HuH-7.5 (cell line): ENCODE measurements at regions not wholly inside any gene's neighbourhood (a gene's known extent, or its start where the extent isn't known, plus 50 kb on each side); places are given as distances from the start of the nearest gene placed in this dataset.
"Not testable (repeated sequence)": the region's sequence is repeated elsewhere in the genome, so short reads cannot be mapped to it uniquely, and the experiment has no call there.

Experiments
- DNase-seq: peaks from one replicate; pipeline ENCODE4 v3.0.0; 2011; ENCODE audit warnings: low spot score

DNA sequence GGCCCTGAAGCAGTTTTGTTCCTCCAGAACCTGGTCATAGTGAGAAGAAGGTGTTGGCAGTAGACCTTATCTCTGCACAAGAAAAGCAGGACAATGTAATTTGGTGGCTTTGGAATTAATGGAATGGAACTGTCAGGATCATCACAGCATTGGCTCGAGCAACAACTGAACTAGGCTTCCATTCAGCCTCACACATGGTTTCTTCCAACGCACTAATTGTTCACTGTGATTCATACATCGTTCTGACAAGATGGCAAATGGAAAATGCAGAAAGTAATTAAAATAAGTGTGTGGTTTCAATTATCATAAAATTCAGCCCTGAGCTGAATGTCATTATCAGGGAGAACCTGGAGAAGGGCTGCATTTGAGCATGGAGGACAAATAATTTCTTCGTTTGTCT is 80.6 kb downstream of the MFSD1 start:
- DNase-seq: no peak

DNA sequence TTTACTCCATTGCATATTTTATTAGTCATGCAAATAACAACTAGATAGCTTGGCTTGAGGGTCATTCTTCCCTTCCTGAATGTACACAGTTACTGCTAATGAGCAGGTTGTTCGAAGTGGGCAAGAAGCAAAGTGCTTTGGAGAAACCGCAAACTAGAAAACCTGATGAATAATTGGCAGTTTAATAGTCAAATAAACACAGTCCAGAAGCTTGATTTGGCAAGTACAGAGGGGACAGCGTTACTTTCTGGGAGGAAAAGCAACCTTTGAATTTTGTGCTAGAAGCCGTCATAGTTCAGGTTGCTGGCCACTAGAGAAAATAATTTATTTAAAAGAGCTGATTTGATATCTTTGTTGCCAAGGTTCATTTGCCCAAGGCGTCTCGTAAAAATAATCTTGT is 94.9 kb downstream of the MFSD1 start:
- DNase-seq: no peak

DNA sequence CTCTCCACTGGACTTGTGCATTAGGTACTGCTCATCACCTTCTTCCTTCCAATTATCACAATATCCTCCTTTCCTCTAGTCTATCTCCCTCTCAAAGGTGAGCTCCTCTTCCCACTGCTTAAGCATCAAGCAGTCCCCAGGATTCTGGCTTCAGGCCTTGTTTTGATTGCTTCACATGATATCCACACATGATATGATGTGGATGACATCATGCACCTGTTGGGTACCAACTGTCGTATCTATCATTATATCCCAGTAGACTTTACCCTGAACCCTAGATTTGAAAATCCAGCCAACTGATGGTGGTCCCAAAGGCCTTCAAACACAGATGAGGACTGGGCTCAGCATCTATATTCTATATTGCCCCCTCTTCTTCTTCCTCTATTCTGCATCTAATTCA is 104.9 kb downstream of the MFSD1 start:
- DNase-seq: no peak

DNA sequence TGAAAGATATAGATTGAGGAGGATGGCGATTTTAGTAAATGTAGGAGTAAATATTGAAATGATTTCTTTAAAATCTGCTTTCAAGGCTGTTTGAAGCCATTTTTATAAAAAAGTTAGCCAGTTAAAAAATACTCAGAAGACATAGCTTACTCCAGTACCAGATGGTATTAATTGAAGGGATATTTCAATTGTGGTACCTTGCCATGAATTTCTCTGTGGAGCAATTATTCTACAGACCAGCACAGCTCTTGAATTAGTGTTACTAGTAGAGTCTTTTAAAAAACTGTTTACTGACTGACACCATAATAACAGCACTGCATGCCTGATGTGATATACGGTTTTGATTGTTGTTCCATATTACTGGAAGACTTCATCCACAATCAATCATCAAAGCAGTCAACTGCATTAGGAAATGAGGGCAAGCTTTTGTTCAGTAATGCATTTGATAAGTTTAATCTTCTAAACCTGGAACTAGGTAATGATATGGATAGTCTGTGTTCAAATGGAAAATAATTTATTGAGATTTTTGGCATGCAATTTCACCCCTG is 106.4 kb downstream of the MFSD1 start:
- DNase-seq: no peak

DNA sequence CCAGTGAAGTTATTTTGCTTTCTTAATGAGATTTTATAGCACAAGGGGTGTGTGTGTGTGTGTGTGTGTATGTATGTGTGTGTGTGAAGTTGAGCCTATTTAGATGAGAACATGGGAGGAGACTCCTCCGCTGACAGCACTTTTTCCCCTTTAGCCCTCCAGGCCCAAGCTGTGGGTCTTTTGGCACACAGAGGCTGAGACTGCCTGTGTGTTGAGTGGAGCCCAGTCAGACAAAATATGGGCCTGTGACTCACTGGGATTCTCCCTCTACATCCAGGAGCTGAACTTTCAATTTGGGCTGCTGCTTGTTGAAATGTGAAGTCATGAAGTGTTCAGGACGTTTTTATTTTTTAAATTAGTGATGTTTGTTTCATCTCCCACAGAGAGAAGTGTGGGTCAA is 108.0 kb downstream of the MFSD1 start:
- DNase-seq: no peak

DNA sequence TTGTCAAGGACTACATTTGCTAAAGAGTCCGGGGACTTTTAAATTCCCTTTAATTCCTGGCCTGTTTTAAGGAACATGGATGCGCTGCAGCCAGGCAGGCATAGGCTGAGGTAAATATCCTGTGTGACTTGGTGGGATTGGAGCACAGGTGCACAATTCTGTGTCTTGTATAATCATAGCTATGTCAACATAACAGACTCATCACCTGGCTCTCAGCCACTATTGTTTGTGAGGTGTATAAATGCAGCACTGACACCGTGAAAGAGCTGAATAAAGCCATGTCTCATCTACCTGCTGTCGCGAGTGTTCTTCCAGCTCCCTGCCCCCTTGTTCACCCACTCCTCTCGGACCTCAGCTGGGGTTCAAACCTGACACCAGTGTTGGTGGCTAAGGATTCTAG is 109.7 kb downstream of the MFSD1 start:
- DNase-seq: no peak

DNA sequence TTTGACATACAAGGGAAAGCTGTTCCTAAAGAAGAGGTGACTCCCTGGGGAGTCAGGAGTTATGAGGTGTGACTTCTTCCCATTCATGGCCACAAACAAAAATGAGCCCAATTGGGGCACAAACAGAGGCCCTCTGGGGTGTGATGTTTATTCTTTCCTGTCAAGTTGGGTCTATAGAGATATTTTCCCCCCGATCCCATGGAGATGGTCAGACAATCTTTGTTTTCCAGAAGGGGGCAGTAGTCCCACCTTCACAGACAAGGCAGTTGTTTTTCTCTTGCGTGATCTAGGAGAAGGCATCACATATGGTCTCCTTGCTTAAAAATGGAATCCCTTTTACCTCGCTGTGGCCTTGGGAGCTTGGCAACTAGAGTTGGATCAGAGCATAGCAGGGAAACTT is 110.3 kb downstream of the MFSD1 start:
- no peak for DNase-seq

DNA sequence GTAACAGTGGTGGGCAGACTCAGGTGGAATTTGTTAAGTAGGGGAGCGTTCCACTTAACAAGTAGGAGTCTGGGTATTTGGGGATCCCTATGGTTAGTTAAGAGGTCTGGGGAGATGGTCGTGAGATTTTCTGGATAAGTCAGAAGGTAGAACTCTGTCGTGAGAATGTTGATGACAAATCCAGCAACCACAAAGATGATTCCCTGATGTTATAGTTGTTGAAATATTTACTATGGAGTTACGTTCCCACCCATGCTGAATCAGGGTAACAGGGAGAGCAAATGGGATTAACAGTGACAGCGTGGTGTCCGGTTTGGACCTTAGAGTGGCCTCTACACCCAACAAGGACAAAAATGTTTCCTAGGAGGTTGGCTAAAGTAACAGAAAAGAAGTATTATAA is 110.8 kb downstream of the MFSD1 start:
- DNase-seq: no peak

DNA sequence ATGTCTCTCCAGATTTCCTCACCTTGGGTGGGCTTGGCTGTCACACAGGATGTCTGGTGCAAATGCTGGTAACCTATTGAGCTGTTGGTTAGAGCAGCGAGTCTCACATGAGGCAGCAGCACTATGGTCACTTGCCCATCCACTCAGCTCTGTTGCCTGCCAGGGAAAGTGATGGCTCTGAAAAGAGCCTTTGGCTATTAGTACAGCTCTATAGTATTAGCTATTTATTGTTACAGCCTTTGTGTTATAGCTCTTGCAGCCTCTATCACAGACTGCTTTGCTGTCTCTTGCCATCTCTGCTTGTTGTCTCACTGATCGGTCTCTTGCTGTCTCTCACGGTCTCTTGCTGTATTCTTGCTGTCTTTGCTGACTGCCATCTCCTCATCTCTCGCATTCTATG is 114.3 kb downstream of the MFSD1 start:
- DNase-seq: no peak

DNA sequence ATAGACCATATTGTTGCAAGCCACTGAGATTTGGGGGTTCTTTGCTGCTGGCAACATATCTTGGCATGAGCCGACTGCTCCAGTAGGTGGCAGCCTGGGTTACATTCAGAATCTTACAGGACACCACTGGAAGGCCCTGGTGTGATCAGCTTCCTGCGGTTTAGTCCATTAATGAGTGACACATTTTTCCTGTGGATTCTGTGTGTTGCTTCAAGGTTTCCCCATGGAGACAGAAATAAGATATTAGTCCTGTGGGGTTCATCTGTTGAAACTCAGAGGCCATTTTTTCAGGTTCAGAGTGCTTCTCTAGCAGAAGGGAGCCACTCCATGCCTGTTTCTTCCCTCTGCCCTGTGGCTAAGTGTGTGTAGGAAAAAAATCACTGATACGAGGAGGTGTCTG is 116.2 kb downstream of the MFSD1 start:
- DNase-seq: peak; percentile 7

DNA sequence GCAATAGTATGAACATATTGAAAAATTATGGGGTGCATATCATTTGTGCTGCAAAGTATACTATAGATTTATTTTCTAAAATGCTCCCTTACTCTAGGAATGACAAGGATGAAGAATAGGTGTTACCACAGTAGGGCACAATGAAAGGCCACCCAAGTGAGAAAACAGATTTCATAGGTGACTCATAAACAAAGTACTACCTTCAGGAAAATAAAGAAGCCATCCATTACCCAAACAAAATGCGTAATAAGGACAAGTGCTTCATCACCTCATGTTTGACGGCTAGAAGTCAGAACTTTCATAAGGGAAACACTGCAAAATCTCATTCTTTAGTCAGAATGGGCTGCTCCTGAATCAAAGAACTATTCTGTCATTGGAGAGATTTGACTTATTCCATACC is 116.6 kb downstream of the MFSD1 start:
- DNase-seq: no peak

DNA sequence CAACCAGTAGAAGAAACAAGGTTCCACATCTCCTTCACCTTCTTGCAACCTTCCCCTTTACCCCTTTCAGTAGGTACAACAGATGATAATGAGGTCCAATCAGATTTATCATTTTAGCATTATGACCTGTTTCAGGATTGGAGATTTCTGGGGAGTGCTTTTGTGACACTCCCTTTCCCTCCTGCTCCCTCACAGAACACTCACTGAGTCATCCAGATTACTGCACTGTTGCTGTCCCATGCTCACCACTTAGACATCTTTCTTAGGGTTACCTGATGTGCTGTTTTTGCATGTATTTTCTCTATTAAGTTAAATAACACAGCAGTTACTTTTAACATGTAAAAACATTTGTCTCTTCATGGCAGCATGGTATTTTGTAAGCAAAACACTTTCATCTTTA is 118.5 kb downstream of the MFSD1 start:
- DNase-seq: no peak

DNA sequence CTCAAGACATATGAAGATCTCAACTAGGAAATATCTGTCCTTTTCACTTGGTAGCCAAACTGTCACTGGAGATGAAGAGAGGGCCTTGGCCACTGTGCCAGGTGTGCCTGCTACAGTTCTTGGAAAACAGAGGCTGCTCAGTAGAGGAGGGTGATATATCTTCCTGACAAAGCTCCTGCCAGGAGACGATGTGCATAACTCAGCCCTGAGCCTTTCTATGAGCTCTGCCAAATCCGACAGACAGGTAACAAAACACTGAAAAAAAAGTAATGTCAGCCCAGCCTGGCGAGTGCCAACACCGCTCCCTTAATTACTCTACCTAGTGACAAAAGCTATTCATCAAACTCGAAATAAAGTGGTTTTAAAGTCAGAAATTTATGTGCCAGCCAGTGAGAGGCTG is 123.2 kb downstream of the MFSD1 start:
- DNase-seq: no peak

DNA sequence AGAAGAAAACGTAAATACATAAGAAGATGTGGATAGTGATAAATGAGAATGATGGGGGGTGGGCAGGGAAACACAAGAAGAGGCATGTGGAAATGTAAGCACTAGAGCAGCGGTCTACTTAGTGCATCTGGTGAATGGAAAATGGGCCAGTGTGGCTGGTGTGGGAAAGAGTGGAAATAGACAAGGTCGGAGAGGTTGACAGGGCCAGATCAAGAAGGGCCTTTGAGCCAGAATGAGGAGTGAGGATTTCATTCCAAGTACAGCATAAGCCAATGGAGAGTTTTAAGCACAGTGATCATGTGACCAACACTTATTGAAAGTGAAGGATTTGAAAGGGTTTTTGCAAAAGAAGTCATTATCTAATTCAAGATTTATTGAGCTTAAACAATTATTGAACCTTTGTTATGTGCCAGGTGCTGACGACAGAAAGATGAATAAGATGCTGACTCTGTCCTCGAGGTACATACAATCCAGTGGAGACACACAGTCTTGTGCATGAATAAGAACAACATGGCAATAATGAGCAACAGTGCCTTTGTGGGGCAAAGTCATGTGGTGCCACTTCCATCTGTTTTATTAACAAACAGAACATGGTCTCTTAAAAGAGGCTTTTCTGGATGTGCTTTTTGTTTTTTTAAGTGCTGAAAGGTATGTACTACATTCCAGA is 124.1 kb downstream of the MFSD1 start:
- no peak for DNase-seq

DNA sequence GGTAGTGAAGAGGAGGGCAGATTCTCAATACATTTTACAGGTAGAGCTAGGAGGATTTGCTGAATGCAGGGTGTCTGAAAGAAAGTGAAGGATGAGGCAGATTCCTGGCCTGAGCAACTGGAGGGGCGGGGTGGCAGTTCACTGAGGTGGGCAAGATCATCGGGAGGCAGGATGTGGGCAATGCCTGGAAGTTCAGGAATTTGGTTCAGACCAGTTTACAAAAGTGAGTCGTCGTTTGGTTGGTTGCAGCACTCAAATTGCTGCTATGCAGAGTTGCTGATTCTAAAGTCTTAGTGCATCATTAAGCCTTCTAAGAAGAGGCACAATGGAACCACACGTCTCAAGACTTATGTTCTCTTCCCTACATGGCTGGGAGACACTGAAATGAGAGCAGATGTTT is 134.0 kb downstream of the MFSD1 start:
- no peak for DNase-seq

DNA sequence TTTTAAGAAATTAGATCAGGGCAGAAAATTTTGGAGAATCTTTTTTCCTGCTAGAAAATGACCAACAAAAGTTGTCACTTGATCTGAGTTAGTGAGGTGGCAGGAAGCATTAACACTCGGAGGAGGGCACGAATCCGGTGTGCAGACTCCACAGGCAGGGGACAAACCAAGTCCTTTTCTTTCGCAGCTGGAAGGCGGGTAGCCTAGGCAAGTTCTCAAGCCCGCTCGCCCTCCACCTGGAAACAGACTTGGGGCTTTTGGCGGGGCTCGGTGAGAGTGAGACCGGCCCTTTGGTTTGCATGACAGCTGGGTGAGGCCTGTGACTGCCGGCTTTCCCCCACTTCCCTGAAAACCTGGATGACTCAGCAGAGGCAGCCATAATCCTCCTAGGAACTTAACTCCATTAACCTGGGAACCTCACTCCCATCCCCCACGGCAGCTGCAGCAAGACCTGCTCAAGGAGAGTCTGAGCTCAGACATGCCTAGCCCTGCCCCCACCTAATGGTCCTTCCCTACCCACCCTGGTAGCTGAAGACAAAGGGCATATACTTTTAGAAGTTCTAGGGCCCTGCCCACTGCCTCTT is 134.8 kb downstream of the MFSD1 start:
- no peak for DNase-seq

DNA sequence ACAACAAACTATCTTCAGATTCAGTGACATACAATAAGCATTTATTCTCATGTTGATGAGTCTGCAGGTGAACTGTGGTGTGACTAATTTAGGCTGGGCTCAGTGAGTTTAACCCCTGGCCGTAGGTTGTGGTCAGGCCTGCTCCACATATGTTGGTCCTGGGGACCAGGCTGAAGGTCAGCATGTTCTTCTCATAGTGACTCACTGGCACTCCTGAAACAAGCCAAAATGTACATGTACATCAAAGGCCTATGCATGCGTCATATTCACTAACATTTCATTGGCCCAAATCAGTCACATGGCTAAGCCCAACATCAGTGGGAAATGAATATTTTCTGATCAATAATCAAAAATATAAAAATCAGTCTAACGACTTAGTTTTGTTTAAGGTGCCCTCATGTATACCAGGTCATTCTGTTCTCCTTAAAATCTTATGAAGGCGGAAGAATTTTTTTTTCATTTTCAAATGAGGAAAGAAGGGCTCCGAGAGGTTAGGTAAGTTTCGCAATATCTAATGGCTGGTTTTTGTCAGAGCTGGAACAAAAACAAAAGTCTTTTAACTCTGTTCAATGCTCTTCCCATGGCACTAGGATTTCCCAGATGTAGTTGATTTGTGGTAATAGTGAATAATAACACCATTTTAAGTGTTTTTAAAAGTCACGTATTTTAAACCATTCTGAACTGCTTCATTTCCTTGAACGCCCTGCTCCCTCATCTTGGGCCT is 148.5 kb downstream of the MFSD1 start:
- no peak for DNase-seq

DNA sequence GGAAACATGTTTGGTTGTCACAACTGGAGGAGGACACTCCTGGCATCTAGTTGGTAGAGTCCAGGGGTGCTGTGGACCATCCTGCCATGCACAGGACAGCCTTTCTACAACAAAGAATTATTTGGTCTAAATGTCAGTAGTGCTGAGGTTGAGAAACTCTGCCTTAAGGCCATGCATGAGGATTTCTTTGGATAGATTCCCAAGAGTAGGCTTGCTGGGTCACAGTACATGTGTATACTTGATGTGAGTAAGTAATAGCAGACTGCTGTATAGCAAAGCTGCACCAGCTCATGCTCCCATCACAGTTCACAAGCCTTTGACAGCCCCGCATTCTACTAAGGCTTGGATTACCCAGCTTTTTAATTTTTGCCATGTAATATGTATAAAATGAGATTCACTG is 151.3 kb downstream of the MFSD1 start:
- DNase-seq: no peak

DNA sequence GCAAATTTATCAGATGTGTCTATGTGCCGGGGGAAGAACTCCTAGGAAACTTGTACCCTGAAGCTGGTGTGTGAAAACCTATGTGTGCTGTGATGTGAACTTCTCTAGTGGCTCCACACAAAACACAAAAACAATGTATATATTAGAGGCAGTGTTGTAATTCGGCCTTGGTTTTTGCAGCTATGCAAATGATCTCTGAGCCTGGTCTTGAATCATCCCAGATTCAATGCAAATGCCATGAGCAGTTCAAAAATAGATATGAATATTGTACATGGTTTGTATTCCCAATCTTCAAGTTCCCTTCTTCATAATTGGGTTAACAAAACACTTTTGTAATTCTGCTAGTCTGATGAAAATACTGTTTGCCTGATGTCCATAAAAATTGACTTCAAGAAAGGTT is 152.6 kb downstream of the MFSD1 start:
- no peak for DNase-seq

DNA sequence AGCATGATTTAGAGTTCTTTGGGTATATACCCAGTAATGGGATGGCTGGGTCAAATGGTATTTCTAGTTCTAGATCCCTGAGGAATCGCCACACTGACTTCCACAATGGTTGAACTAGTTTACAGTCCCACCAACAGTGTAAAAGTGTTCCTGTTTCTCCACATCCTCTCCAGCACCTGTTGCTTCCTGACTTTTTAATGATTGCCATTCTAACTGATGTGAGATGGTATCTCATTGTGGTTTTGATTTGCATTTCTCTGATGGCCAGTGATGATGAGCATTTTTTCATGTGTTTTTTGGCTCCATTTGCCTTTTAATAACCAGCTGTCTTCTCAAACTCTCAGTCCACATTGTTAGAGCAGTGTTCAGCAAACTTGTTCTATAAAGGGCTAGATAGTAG is 155.9 kb downstream of the MFSD1 start:
- not testable (repeated sequence) for DNase-seq

DNA sequence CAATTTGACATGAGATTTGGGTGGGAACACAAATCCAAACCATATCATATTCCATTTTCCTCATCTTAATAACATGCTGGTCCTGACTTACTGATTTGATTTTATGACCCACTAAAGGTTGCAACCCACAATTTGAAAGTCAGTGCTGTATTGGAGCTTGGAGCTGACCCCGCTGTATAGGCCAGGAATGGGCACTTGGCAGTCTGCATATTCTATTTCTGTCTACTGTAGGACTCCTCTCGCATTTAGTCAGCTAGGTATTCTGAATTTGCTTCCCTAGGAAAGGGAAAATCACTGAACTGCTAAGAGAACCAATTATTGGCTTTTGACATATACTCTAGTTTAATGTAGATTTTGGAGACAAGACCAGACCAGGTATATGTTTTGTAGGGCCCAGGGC is 157.0 kb downstream of the MFSD1 start:
- no peak for DNase-seq

DNA sequence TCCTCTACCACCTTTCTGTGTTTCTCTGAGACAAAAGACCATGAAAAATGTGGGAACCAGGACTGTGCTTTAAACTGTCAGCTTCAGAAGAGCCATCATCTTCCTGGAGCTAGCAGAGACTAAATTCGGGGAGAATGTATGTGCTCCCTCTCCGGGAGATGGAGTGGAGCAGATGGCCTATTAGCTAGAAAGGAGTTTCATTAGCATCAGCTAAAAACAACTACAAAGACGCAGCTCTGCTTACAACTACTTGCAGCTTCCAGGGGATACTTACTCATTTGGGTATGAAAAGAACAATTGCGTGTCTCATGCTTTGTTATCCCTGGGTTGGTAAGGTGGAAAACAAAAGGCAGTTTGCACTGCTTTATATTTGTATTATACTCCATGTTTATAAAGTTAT is 159.6 kb downstream of the MFSD1 start:
- no peak for DNase-seq

DNA sequence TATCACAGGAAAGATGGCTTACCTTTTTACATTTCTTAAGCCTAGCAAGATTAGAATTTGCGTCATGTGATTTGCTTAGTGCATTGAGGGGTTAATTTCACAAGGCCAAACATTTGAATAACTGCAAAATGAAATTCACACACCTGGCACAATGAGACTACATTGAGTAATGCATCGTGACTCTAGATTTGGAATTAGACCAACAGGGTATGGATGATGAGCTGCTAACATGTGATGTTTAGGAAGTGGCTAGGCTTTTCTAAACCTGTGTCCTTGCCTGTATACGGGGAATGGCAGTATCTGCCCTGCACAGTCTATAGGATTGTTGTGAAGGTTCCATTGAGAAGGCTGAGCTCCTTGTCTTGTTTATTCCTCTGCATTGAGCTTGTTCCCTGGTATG is 160.1 kb downstream of the MFSD1 start:
- no peak for DNase-seq

DNA sequence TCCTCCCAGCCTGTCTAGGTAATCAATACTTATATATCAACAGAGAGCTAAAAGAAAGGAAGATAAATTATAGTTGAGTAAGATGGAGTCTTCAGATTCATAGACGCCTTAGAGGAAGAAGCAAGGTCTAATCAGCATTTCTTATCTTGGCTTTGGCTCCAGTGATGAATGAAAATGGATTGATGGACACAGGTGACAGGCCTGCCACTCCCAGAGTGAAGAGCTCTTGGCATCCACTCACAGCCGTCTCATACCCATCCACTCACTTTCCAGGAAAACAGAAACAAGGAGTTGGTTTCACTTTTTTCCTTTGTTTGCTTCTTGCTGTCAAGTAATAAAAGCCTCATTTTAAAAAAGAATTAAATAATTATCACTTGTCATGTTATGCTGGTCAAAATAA is 168.2 kb downstream of the MFSD1 start:
- DNase-seq: no peak
